ENCODE measurements at regions not wholly inside any gene's neighbourhood (a gene's known extent, or its start where the extent isn't known, plus 50 kb on each side); places are given as distances from the start of the nearest gene placed in this dataset.
"Not testable (repeated sequence)": the region's sequence is repeated elsewhere in the genome, so short reads cannot be mapped to it uniquely, and the experiment has no call there.

GRCh38 chr21:6039224-6039623, 4482.2 kb upstream of the TPTE start:
- H3K9me3 Mint-ChIP-seq; intact Hi-C loops (cut with micrococcal nuclease): not testable (repeated sequence)

GRCh38 chr21:6040095-6040494, 4481.3 kb upstream of the TPTE start:
- H2AFZ ChIP-seq (ENCODE audit: insufficient read depth, low read depth, low read length, poor library complexity, severe bottlenecking); H3K4me2 ChIP-seq (replicated peaks; ENCODE audit: extremely low read depth, low read length, poor library complexity, severe bottlenecking); H3K79me2 ChIP-seq (ENCODE audit: insufficient read depth, low read length); H3K27ac Mint-ChIP-seq; H3K4me1 ChIP-seq (ENCODE audit: control insufficient read depth in 1 of 2, insufficient read depth in 2 of 2, low read length in 2 of 2); intact Hi-C loops (cut with micrococcal nuclease); H3K4me1 Mint-ChIP-seq; H3K4me3 Mint-ChIP-seq; H3K36me3 Mint-ChIP-seq; H3K9ac ChIP-seq (ENCODE audit: insufficient read depth, low read length, poor library complexity, severe bottlenecking); H3K27ac ChIP-seq (ENCODE audit: low read depth in 1 of 2, low read length in 2 of 2); H3K27me3 ChIP-seq (ENCODE audit: control insufficient read depth in 2 of 2, insufficient read depth in 2 of 2, low read length in 2 of 2); H4K20me1 ChIP-seq (ENCODE audit: insufficient read depth, low read length); H3K36me3 ChIP-seq (replicated peaks in 1 of 2; ENCODE audit: control insufficient read depth in 1 of 2, insufficient read depth in 2 of 2, low read length in 2 of 2); H3K9me3 Mint-ChIP-seq; H3K27me3 Mint-ChIP-seq (ENCODE audit: low read depth in 3 of 3); H3K4me3 ChIP-seq (replicated peaks in 1 of 3; ENCODE audit: low read depth in 2 of 3, low read length in 3 of 3); H3K9me3 ChIP-seq (replicated peaks in 1 of 2; ENCODE audit: control insufficient read depth in 1 of 2, insufficient read depth in 1 of 2, low read length in 2 of 2); DNase-seq: not testable (repeated sequence)
- WGBS (ENCODE audit: insufficient coverage): no CpG with 5 or more reads among the region's 7 CpGs

More at GRCh38 chr21:6039224-6039623, 4482.2 kb upstream of the TPTE start:
- H3K27ac ChIP-seq (ENCODE audit: low read depth in 1 of 2, low read length in 2 of 2); H3K4me2 ChIP-seq (replicated peaks; ENCODE audit: extremely low read depth, low read length, poor library complexity, severe bottlenecking); H3K27me3 ChIP-seq (ENCODE audit: control insufficient read depth in 2 of 2, insufficient read depth in 2 of 2, low read length in 2 of 2); H3K27me3 Mint-ChIP-seq (ENCODE audit: low read depth in 3 of 3); H3K9ac ChIP-seq (ENCODE audit: insufficient read depth, low read length, poor library complexity, severe bottlenecking); H3K4me1 Mint-ChIP-seq; H2AFZ ChIP-seq (ENCODE audit: insufficient read depth, low read depth, low read length, poor library complexity, severe bottlenecking); H3K4me1 ChIP-seq (ENCODE audit: control insufficient read depth in 1 of 2, insufficient read depth in 2 of 2, low read length in 2 of 2); H3K36me3 Mint-ChIP-seq; H3K9me3 ChIP-seq (replicated peaks in 1 of 2; ENCODE audit: control insufficient read depth in 1 of 2, insufficient read depth in 1 of 2, low read length in 2 of 2); H3K4me3 Mint-ChIP-seq; H3K36me3 ChIP-seq (replicated peaks in 1 of 2; ENCODE audit: control insufficient read depth in 1 of 2, insufficient read depth in 2 of 2, low read length in 2 of 2); DNase-seq; H4K20me1 ChIP-seq (ENCODE audit: insufficient read depth, low read length); H3K27ac Mint-ChIP-seq; H3K79me2 ChIP-seq (ENCODE audit: insufficient read depth, low read length); H3K4me3 ChIP-seq (replicated peaks in 1 of 3; ENCODE audit: low read depth in 2 of 3, low read length in 3 of 3): not testable (repeated sequence)
- no CpG with 5 or more reads among the region's 8 CpGs for WGBS (ENCODE audit: insufficient coverage)

- H3K27ac ChIP-seq (ENCODE audit: low read depth in 1 of 2, low read length in 2 of 2); intact Hi-C loops (cut with micrococcal nuclease); H3K9me3 ChIP-seq (replicated peaks in 1 of 2; ENCODE audit: control insufficient read depth in 1 of 2, insufficient read depth in 1 of 2, low read length in 2 of 2); H4K20me1 ChIP-seq (ENCODE audit: insufficient read depth, low read length); H3K36me3 Mint-ChIP-seq; H3K4me1 ChIP-seq (ENCODE audit: control insufficient read depth in 1 of 2, insufficient read depth in 2 of 2, low read length in 2 of 2); H3K9me3 Mint-ChIP-seq; H3K36me3 ChIP-seq (replicated peaks in 1 of 2; ENCODE audit: control insufficient read depth in 1 of 2, insufficient read depth in 2 of 2, low read length in 2 of 2); H2AFZ ChIP-seq (ENCODE audit: insufficient read depth, low read depth, low read length, poor library complexity, severe bottlenecking); H3K27me3 ChIP-seq (ENCODE audit: control insufficient read depth in 2 of 2, insufficient read depth in 2 of 2, low read length in 2 of 2); H3K27ac Mint-ChIP-seq; DNase-seq; H3K4me3 Mint-ChIP-seq; H3K4me3 ChIP-seq (replicated peaks in 1 of 3; ENCODE audit: low read depth in 2 of 3, low read length in 3 of 3); H3K4me2 ChIP-seq (replicated peaks; ENCODE audit: extremely low read depth, low read length, poor library complexity, severe bottlenecking); H3K9ac ChIP-seq (ENCODE audit: insufficient read depth, low read length, poor library complexity, severe bottlenecking); H3K79me2 ChIP-seq (ENCODE audit: insufficient read depth, low read length); H3K27me3 Mint-ChIP-seq (ENCODE audit: low read depth in 3 of 3); H3K4me1 Mint-ChIP-seq: not testable (repeated sequence)
- WGBS (ENCODE audit: insufficient coverage): no CpG with 5 or more reads among the region's 21 CpGs
These were observed 4477.7 kb upstream of the TPTE start for GRCh38 chr21:6043430-6044275.

- H3K27me3 ChIP-seq (ENCODE audit: control insufficient read depth in 2 of 2, insufficient read depth in 2 of 2, low read length in 2 of 2); H3K27ac ChIP-seq (ENCODE audit: low read depth in 1 of 2, low read length in 2 of 2); H3K4me1 Mint-ChIP-seq; H3K4me2 ChIP-seq (replicated peaks; ENCODE audit: extremely low read depth, low read length, poor library complexity, severe bottlenecking); H3K36me3 Mint-ChIP-seq; H3K9me3 Mint-ChIP-seq; DNase-seq; H3K27ac Mint-ChIP-seq; H3K4me3 ChIP-seq (replicated peaks in 1 of 3; ENCODE audit: low read depth in 2 of 3, low read length in 3 of 3); H4K20me1 ChIP-seq (ENCODE audit: insufficient read depth, low read length); H3K9ac ChIP-seq (ENCODE audit: insufficient read depth, low read length, poor library complexity, severe bottlenecking); intact Hi-C loops (cut with micrococcal nuclease); H3K79me2 ChIP-seq (ENCODE audit: insufficient read depth, low read length); H3K9me3 ChIP-seq (replicated peaks in 1 of 2; ENCODE audit: control insufficient read depth in 1 of 2, insufficient read depth in 1 of 2, low read length in 2 of 2); H2AFZ ChIP-seq (ENCODE audit: insufficient read depth, low read depth, low read length, poor library complexity, severe bottlenecking); H3K4me3 Mint-ChIP-seq; H3K27me3 Mint-ChIP-seq (ENCODE audit: low read depth in 3 of 3); H3K4me1 ChIP-seq (ENCODE audit: control insufficient read depth in 1 of 2, insufficient read depth in 2 of 2, low read length in 2 of 2); H3K36me3 ChIP-seq (replicated peaks in 1 of 2; ENCODE audit: control insufficient read depth in 1 of 2, insufficient read depth in 2 of 2, low read length in 2 of 2): not testable (repeated sequence)
- no CpG with 5 or more reads among the region's 13 CpGs for WGBS (ENCODE audit: insufficient coverage)
These were observed 4476.7 kb upstream of the TPTE start for GRCh38 chr21:6044695-6045094.
